ENCODE measurements at regions not wholly inside any gene's neighbourhood (a gene's known extent, or its start where the extent isn't known, plus 50 kb on each side); places are given as distances from the start of the nearest gene placed in this dataset.

- TF ChIP-seq CTCF (IDR thresholded peaks at IDR 0.05; ENCODE audit: low read length) (no peak), EZH2phosphoT487 (IDR thresholded peaks at IDR 0.05; ENCODE audit: low read length) (no peak), EZH2 (optimal IDR thresholded peaks at IDR 0.05; ENCODE audit: low read depth, low read length) (no peak)
- H3F3A ChIP-seq (ENCODE audit: insufficient read depth, low read length), result no peaks in the 10 kb centered on the region
Measured at GRCh38 chr5:45109062-45109461, 300.3 kb downstream of the MRPS30 start.

GRCh38 chr5:45109636-45110035, 300.9 kb downstream of the MRPS30 start:
- H3K9me3 ChIP-seq (replicated peaks; ENCODE audit: insufficient read depth, low read length), result no peaks in the 10 kb centered on the region
- no peaks in the 10 kb centered on the region for H3F3A ChIP-seq (ENCODE audit: insufficient read depth, low read length)
- H3K27ac ChIP-seq (ENCODE audit: low read length), result no peak overlapping the region
- H3K79me2 ChIP-seq (ENCODE audit: low read length), result no peaks in the 10 kb centered on the region
- H3K4me2 ChIP-seq (ENCODE audit: low read depth, low read length), result no peak overlapping the region
- TF ChIP-seq EZH2phosphoT487 (IDR thresholded peaks at IDR 0.05; ENCODE audit: low read length), result no peak
- TF ChIP-seq EZH2 (optimal IDR thresholded peaks at IDR 0.05; ENCODE audit: low read depth, low read length), result no peak
- TF ChIP-seq CTCF (IDR thresholded peaks at IDR 0.05; ENCODE audit: low read length), result no peak
- H3K9me2 ChIP-seq (replicated peaks; ENCODE audit: insufficient read depth, low read length), result no peaks in the 10 kb centered on the region
- no peak overlapping the region for H3K9ac ChIP-seq (ENCODE audit: low read length)
- H4K20me1 ChIP-seq (ENCODE audit: insufficient read depth, low read length), result no peaks in the 10 kb centered on the region
- H3K4me3 ChIP-seq (ENCODE audit: low read length), result no peak overlapping the region
- no peaks in the 10 kb centered on the region for H3K27me3 ChIP-seq (replicated peaks; ENCODE audit: insufficient read depth, low read length)
- no peaks in the 10 kb centered on the region for H3K4me1 ChIP-seq (ENCODE audit: low read length)
- DNase-seq, result no peak
- H2AFZ ChIP-seq (ENCODE audit: low read length), result no peak overlapping the region
- no peaks in the 10 kb centered on the region for H3K36me3 ChIP-seq (replicated peaks; ENCODE audit: insufficient read depth, low read length)

More at GRCh38 chr5:45109062-45109461, 300.3 kb downstream of the MRPS30 start:
- no peaks in the 10 kb centered on the region for H4K20me1 ChIP-seq (ENCODE audit: insufficient read depth, low read length)
- no peak overlapping the region for H3K4me2 ChIP-seq (ENCODE audit: low read depth, low read length)
- H3K27ac ChIP-seq (ENCODE audit: low read length), result no peak overlapping the region
- H3K4me3 ChIP-seq (ENCODE audit: low read length), result no peak overlapping the region
- no peaks in the 10 kb centered on the region for H3K27me3 ChIP-seq (replicated peaks; ENCODE audit: insufficient read depth, low read length)
- H2AFZ ChIP-seq (ENCODE audit: low read length), result no peak overlapping the region
- no peak overlapping the region for H3K9ac ChIP-seq (ENCODE audit: low read length)
- DNase-seq, result no peak
- no peaks in the 10 kb centered on the region for H3K9me2 ChIP-seq (replicated peaks; ENCODE audit: insufficient read depth, low read length)
- H3K79me2 ChIP-seq (ENCODE audit: low read length), result no peaks in the 10 kb centered on the region
- no peaks in the 10 kb centered on the region for H3K9me3 ChIP-seq (replicated peaks; ENCODE audit: insufficient read depth, low read length)
- no peaks in the 10 kb centered on the region for H3K4me1 ChIP-seq (ENCODE audit: low read length)
- no peaks in the 10 kb centered on the region for H3K36me3 ChIP-seq (replicated peaks; ENCODE audit: insufficient read depth, low read length)

GRCh38 chr5:45110399-45110798, 301.7 kb downstream of the MRPS30 start:
- no peaks in the 10 kb centered on the region for H3K79me2 ChIP-seq (ENCODE audit: low read length)
- H3F3A ChIP-seq (ENCODE audit: insufficient read depth, low read length), result no peaks in the 10 kb centered on the region
- no peaks in the 10 kb centered on the region for H3K27me3 ChIP-seq (replicated peaks; ENCODE audit: insufficient read depth, low read length)
- no peaks in the 10 kb centered on the region for H3K9me2 ChIP-seq (replicated peaks; ENCODE audit: insufficient read depth, low read length)
- H3K27ac ChIP-seq (ENCODE audit: low read length), result no peak overlapping the region
- no peak overlapping the region for H3K9ac ChIP-seq (ENCODE audit: low read length)
- no peaks in the 10 kb centered on the region for H3K4me1 ChIP-seq (ENCODE audit: low read length)
- no peak for TF ChIP-seq CTCF (IDR thresholded peaks at IDR 0.05; ENCODE audit: low read length)
- no peak for TF ChIP-seq EZH2phosphoT487 (IDR thresholded peaks at IDR 0.05; ENCODE audit: low read length)
- no peak for TF ChIP-seq EZH2 (optimal IDR thresholded peaks at IDR 0.05; ENCODE audit: low read depth, low read length)
- no peaks in the 10 kb centered on the region for H4K20me1 ChIP-seq (ENCODE audit: insufficient read depth, low read length)
- no peaks in the 10 kb centered on the region for H3K36me3 ChIP-seq (replicated peaks; ENCODE audit: insufficient read depth, low read length)
- H3K9me3 ChIP-seq (replicated peaks; ENCODE audit: insufficient read depth, low read length), result no peaks in the 10 kb centered on the region
- DNase-seq, result no peak
- H3K4me3 ChIP-seq (ENCODE audit: low read length), result no peak overlapping the region
- no peak overlapping the region for H3K4me2 ChIP-seq (ENCODE audit: low read depth, low read length)
- no peak overlapping the region for H2AFZ ChIP-seq (ENCODE audit: low read length)

All from MM.1S (cell line).